Mucosa of descending colon (tissue), 3 donors: ENCODE measurements at regions not wholly inside any gene's neighbourhood (a gene's known extent, or its start where the extent isn't known, plus 50 kb on each side); places are given as distances from the start of the nearest gene placed in this dataset.

Source experiments
- ATAC-seq: fragments of 200-7000 bp; cut with Tn5 transposase; one replicate; pipeline ENCODE4 v1.9.1; 2020; ENCODE audit warnings: mild to moderate bottlenecking, moderate library complexity
- DNase-seq, 3 donors: peaks; one replicate each; pipeline ENCODE4 v3.0.0-alpha.2; 2020
- H3K36me3 ChIP-seq: fragments of 200-600 bp; one replicate; pipeline ENCODE4 v1.8.0; 2021; ENCODE audit warnings: low read depth, mild to moderate bottlenecking
- H3K4me1 ChIP-seq: fragments of 200-600 bp; one replicate; pipeline ENCODE4 v1.8.0; 2021; ENCODE audit warnings: low read depth, mild to moderate bottlenecking
- H3K4me3 ChIP-seq: fragments of 200-600 bp; one replicate; pipeline ENCODE4 v1.8.0; 2021; ENCODE audit warnings: mild to moderate bottlenecking
- H3K9me3 ChIP-seq: fragments of 200-600 bp; one replicate; pipeline ENCODE4 v1.8.0; 2021; ENCODE audit warnings: mild to moderate bottlenecking
- intact Hi-C, 2 donors: fragments of 100-400 bp; cut with DNase I in 1 of 2; cut with micrococcal nuclease in 1 of 2; formaldehyde crosslinking; loops; one replicate each; pipeline versions ENCODE4 v1.11.0 to v1.11.1; 2022; cut with DNase I, micrococcal nuclease
- TF ChIP-seq, protein P1 (sequence below): fragments of 200-600 bp; IDR thresholded peaks from one replicate; pipeline ENCODE4 v1.8.0; 2022; ENCODE audit warnings: antibody characterized with exemption, mild to moderate bottlenecking
- donor health status: DM: no; HTN: no; CAD: no; lungs with moderate emphysema.
- donor health status: DM: no; HTN: no; CAD: no.
- donor health status: DM: no; HTN: yes; CAD: no.

DNA sequence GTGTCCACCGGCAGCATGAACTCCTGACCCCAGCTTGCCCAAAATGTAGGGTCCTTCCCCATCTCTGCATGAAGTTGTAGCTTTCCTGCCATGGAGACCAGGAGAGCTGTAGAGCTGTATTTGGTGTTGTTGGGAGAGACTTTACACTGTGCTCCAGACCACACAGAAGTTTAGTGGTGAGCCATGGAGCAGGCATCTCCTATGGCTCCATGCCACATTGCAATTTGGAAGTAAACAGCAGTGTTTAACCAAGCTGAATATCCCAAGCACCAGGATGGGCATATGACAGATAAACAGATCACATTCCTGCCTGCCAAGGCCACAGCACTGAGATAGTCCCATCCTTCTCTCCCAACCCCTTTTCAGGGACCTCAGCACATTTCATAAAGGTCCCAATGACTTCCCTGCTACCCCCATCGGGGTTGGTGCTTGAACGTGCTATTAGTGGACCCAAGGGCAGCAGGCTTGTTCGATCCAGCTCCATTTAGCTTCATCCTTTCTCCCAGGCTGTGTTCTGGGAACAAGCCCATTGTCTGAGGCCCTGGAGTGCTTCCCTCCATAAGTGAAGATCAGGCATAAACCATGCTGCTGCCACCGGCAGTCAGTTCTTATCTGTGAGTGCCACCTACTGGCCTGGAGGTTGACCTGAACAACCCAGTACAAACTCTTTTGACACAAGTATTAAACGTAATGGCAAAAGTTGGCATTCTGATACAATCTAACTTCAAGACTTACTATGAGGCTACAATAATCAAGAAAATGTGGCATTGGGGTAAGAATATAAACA is 172.3 kb upstream of the ATXN7L3B start:
- ATAC-seq (no peak), DNase-seq (no peak)
- no peaks in the 10 kb centered on the region for H3K4me1 ChIP-seq
- intact Hi-C loops = no loop called here
- no peak overlapping the region for H3K4me3 ChIP-seq
- H3K9me3 ChIP-seq = no peaks in the 10 kb centered on the region
- TF ChIP-seq, protein P1, sequence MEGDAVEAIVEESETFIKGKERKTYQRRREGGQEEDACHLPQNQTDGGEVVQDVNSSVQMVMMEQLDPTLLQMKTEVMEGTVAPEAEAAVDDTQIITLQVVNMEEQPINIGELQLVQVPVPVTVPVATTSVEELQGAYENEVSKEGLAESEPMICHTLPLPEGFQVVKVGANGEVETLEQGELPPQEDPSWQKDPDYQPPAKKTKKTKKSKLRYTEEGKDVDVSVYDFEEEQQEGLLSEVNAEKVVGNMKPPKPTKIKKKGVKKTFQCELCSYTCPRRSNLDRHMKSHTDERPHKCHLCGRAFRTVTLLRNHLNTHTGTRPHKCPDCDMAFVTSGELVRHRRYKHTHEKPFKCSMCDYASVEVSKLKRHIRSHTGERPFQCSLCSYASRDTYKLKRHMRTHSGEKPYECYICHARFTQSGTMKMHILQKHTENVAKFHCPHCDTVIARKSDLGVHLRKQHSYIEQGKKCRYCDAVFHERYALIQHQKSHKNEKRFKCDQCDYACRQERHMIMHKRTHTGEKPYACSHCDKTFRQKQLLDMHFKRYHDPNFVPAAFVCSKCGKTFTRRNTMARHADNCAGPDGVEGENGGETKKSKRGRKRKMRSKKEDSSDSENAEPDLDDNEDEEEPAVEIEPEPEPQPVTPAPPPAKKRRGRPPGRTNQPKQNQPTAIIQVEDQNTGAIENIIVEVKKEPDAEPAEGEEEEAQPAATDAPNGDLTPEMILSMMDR = no peak
- H3K36me3 ChIP-seq = no peaks in the 10 kb centered on the region

DNA sequence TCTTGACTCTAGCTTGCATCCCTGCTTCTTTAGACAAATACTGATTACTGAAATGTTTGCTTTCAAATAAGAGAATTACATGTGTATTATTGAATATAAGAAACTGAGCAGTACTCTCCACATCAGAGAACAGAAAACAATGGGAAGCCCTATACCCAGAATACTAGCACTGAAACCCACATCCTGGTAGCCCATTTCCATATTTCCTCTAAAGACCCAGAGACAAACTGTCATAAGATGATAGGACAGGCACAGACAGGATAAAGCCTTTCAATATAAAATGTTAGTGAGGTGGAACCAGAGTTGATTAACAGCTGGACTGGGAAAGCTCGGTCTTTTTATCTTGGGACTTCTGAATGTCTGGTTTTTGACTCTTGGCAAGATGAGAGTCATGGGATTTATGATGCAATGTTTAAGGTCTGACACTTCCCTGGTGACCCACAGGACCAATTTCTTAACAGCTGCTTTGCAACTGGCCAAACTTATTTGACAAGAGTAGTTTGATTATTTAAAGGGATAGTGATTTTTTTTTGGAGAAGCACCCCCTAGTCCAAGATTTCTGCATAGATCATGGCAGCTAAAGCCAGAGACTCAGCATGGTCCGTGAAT is 166.9 kb upstream of the ATXN7L3B start:
- no peaks in the 10 kb centered on the region for H3K4me1 ChIP-seq
- no peak for ATAC-seq
- intact Hi-C loops = no loop called here
- no peak for DNase-seq
- H3K4me3 ChIP-seq = no peak overlapping the region
- TF ChIP-seq, protein P1 = no peak
- no peaks in the 10 kb centered on the region for H3K9me3 ChIP-seq
- no peaks in the 10 kb centered on the region for H3K36me3 ChIP-seq

DNA sequence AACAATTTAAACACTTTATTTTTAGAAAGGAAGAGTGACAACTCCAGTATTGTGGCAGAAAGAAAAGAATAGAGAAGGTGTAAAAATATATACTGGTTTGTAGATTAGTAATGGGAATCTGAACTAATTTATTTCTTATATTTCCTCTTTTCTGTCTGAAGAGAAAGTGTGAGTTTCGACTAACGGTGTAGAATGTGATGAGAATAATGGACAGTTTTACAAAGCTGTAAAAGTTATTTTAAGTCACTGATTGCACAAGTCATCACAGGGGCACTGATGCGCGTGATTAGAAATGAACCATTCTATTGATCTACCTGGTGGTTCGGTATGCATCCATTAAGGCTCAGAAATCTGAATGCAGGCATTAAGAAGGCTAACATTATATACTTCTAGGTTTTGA is 158.5 kb upstream of the ATXN7L3B start:
- intact Hi-C loops = no loop called here
- TF ChIP-seq, protein P1 = no peak

DNA sequence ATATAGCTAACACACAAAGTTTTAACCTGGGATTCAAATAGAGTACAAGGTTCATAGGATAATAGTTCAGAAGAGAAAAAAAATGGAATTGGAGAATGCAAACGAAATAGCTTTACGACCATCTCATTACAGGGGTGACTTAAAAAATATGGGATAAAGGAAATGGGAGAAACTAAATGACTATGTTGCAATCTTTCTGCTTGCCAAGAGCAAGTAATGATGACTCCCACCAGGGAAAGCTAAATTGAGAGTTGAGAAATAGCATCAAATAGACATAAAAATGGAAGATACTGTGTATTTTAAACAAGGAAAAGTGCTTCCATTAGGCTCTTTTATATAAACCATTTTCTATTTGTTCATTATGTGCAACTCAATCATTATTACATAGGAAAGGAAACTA is 155.7 kb upstream of the ATXN7L3B start:
- peaks cover 3% of the 10 kb centered on the region for H3K9me3 ChIP-seq
- H3K4me3 ChIP-seq = no peak overlapping the region
- intact Hi-C loops = no loop called here
- no peaks in the 10 kb centered on the region for H3K4me1 ChIP-seq
- TF ChIP-seq, protein P1 = no peak
- DNase-seq (no peak), ATAC-seq (no peak)
- no peaks in the 10 kb centered on the region for H3K36me3 ChIP-seq

More for the DNA sequence above, 158.5 kb upstream of the ATXN7L3B start:
- H3K4me1 ChIP-seq = no peaks in the 10 kb centered on the region
- no peak for ATAC-seq
- H3K4me3 ChIP-seq = no peak overlapping the region
- no peak for DNase-seq
- no peaks in the 10 kb centered on the region for H3K36me3 ChIP-seq
- H3K9me3 ChIP-seq = no peaks in the 10 kb centered on the region

DNA sequence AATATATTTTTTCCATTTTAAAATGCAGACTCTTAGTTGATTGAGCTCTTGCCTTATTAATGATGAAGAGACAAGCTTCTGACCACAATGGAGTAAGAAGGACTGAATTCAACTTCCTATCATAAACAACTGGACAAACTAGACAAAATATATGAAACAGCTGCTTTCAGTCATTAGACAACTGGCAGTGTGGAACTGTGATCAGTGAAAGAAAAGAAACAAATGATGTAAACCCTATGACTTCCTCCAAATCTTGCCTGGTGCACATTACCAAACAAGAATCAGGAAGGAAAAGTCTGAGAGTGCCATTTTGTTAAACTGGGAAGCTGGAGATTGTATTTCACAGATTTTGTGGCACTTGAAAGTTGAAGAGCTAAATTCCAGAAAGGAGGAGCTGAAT is 154.7 kb upstream of the ATXN7L3B start:
- Histone ChIP-seq H3K4me1 (no peaks in the 10 kb centered on the region), H3K9me3 (peaks cover 3% of the 10 kb centered on the region), H3K4me3 (no peak overlapping the region), H3K36me3 (no peaks in the 10 kb centered on the region)
- ATAC-seq (no peak), DNase-seq (no peak)
- intact Hi-C loops = no loop called here
- TF ChIP-seq, protein P1 = no peak
